ENCODE measurements at regions not wholly inside any gene's neighbourhood (a gene's known extent, or its start where the extent isn't known, plus 50 kb on each side); places are given as distances from the start of the nearest gene placed in this dataset.

DNA sequence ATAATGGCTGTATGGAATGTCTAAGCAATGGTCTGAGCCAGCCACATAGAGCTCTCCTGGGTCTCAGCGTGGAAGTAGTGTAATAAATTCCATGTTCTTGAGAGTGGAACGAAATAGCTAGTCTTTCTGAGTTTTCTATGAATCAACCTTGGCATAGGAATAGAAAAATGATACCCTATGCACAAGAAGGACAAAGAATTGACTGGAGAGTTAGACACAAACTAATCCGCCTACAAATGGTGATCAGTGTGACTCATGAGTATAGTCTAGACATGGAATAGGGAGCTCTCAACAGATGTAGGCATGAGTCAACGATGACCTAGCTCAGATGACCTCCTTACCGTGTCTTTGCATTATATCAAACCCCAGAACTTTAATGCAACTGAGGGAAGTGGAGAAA is 256.8 kb upstream of the GRIN3A start:
- DNase-seq (ENCODE audit: low spot score), result no peak
- Histone ChIP-seq H3K9ac (ENCODE audit: low read depth, low read length, poor library complexity) (no peak overlapping the region), H3K14ac (ENCODE audit: low read length) (no peak overlapping the region), H4K91ac (ENCODE audit: low read depth, low read length, poor library complexity) (no peak overlapping the region), H3K18ac (ENCODE audit: low read length) (no peak overlapping the region), H3K36me3 (replicated peaks in 1 of 2; ENCODE audit: control insufficient read depth in 2 of 2, insufficient read depth in 2 of 2, low read length in 2 of 2) (no peaks in the 10 kb centered on the region), H2AK5ac (ENCODE audit: low read depth, low read length) (no peak overlapping the region), H3K9me3 (replicated peaks in 1 of 2; ENCODE audit: control insufficient read depth in 2 of 2, insufficient read depth in 1 of 2, low read depth in 1 of 2, low read length in 2 of 2) (no peaks in the 10 kb centered on the region), H2BK120ac (ENCODE audit: low read depth, low read length) (no peak overlapping the region), H2BK12ac (ENCODE audit: low read length) (no peak overlapping the region), H3K23ac (ENCODE audit: low read depth, low read length, poor library complexity) (no peak overlapping the region), H3K4ac (ENCODE audit: low read length) (no peak overlapping the region), H2BK5ac (ENCODE audit: low read length) (no peak overlapping the region), H3K27ac (replicated peaks; ENCODE audit: low read length) (no peak overlapping the region), H2AFZ (ENCODE audit: low read length) (no peak overlapping the region), H3K4me3 (ENCODE audit: low read length in 2 of 2) (no peak overlapping the region), H3K4me1 (ENCODE audit: control insufficient read depth in 2 of 2, insufficient read depth in 1 of 2, low read depth in 1 of 2, low read length in 2 of 2) (peaks cover 0 to 2% of the 10 kb centered on the region in 2 donors), H2BK15ac (ENCODE audit: low read length) (no peak overlapping the region), H4K8ac (ENCODE audit: low read depth, low read length) (no peak overlapping the region), H3K79me1 (ENCODE audit: low read depth, low read length) (no peaks in the 10 kb centered on the region), H3K27me3 (ENCODE audit: control insufficient read depth in 3 of 3, insufficient read depth in 3 of 3, low read depth in 1 of 3, low read length in 3 of 3) (no peaks in the 10 kb centered on the region), H3K4me2 (ENCODE audit: insufficient read depth, low read length, poor library complexity, severe bottlenecking) (no peak overlapping the region)
- no CpG with 5 or more reads among the region's 5 CpGs for WGBS, 2 donors (ENCODE audit: extremely low coverage in 2 of 2, insufficient read length in 2 of 2, insufficient replicate concordance in 1 of 2)

DNA sequence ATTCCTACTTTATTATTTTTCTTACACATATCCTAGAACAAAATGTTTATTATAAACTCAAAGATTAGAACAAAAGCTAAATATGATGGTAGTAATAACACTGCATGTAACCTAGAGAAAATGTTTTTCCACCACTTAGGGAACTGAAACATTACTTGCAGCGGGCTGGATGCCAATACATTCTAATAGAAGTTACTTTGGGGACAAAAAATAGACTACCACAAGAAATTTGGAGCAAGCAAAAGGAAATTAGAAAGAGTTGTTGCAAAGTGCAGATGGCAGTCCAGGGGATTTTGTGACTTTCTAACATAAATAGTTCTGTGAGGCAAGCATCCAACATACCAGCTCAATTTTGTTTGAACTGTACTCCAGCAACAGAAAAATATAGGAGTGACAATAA is 255.3 kb upstream of the GRIN3A start:
- H2BK5ac ChIP-seq (ENCODE audit: low read length), result no peak overlapping the region
- H2BK12ac ChIP-seq (ENCODE audit: low read length), result no peak overlapping the region
- no peak overlapping the region for H3K14ac ChIP-seq (ENCODE audit: low read length)
- no peaks in the 10 kb centered on the region for H3K9me3 ChIP-seq (replicated peaks in 1 of 2; ENCODE audit: control insufficient read depth in 2 of 2, insufficient read depth in 1 of 2, low read depth in 1 of 2, low read length in 2 of 2)
- no peak overlapping the region for H2BK15ac ChIP-seq (ENCODE audit: low read length)
- H2AFZ ChIP-seq (ENCODE audit: low read length), result no peak overlapping the region
- no peak overlapping the region for H3K27ac ChIP-seq (replicated peaks; ENCODE audit: low read length)
- no peaks in the 10 kb centered on the region for H3K36me3 ChIP-seq (replicated peaks in 1 of 2; ENCODE audit: control insufficient read depth in 2 of 2, insufficient read depth in 2 of 2, low read length in 2 of 2)
- H3K4me3 ChIP-seq (ENCODE audit: low read length in 2 of 2), result no peak overlapping the region
- H2AK5ac ChIP-seq (ENCODE audit: low read depth, low read length), result no peak overlapping the region
- no peak overlapping the region for H3K4ac ChIP-seq (ENCODE audit: low read length)
- no CpG with 5 or more reads among the region's 1 CpG for WGBS, 2 donors (ENCODE audit: extremely low coverage in 2 of 2, insufficient read length in 2 of 2, insufficient replicate concordance in 1 of 2)
- no peaks in the 10 kb centered on the region for H3K27me3 ChIP-seq (ENCODE audit: control insufficient read depth in 3 of 3, insufficient read depth in 3 of 3, low read depth in 1 of 3, low read length in 3 of 3)
- H3K79me1 ChIP-seq (ENCODE audit: low read depth, low read length), result no peaks in the 10 kb centered on the region
- no peaks in the 10 kb centered on the region for H3K4me1 ChIP-seq (ENCODE audit: control insufficient read depth in 2 of 2, insufficient read depth in 1 of 2, low read depth in 1 of 2, low read length in 2 of 2)
- H3K18ac ChIP-seq (ENCODE audit: low read length), result no peak overlapping the region
- H2BK120ac ChIP-seq (ENCODE audit: low read depth, low read length), result no peak overlapping the region
- no peak overlapping the region for H3K4me2 ChIP-seq (ENCODE audit: insufficient read depth, low read length, poor library complexity, severe bottlenecking)
- no peak overlapping the region for H4K91ac ChIP-seq (ENCODE audit: low read depth, low read length, poor library complexity)
- no peak overlapping the region for H4K8ac ChIP-seq (ENCODE audit: low read depth, low read length)
- no peak overlapping the region for H3K23ac ChIP-seq (ENCODE audit: low read depth, low read length, poor library complexity)
- no peak overlapping the region for H3K9ac ChIP-seq (ENCODE audit: low read depth, low read length, poor library complexity)
- DNase-seq (ENCODE audit: low spot score), result no peak

- no peak overlapping the region for H4K8ac ChIP-seq (ENCODE audit: low read depth, low read length)
- no peak overlapping the region for H3K14ac ChIP-seq (ENCODE audit: low read length)
- no peak overlapping the region for H3K27ac ChIP-seq (replicated peaks; ENCODE audit: low read length)
- no peak overlapping the region for H3K4me3 ChIP-seq (ENCODE audit: low read length in 2 of 2)
- no peaks in the 10 kb centered on the region for H3K4me1 ChIP-seq (ENCODE audit: control insufficient read depth in 2 of 2, insufficient read depth in 1 of 2, low read depth in 1 of 2, low read length in 2 of 2)
- H3K4me2 ChIP-seq (ENCODE audit: insufficient read depth, low read length, poor library complexity, severe bottlenecking), result no peak overlapping the region
- H3K18ac ChIP-seq (ENCODE audit: low read length), result no peak overlapping the region
- H4K91ac ChIP-seq (ENCODE audit: low read depth, low read length, poor library complexity), result no peak overlapping the region
- DNase-seq (ENCODE audit: low spot score), result no peak
- no peak overlapping the region for H2BK12ac ChIP-seq (ENCODE audit: low read length)
- H3K36me3 ChIP-seq (replicated peaks in 1 of 2; ENCODE audit: control insufficient read depth in 2 of 2, insufficient read depth in 2 of 2, low read length in 2 of 2), result no peaks in the 10 kb centered on the region
- no peak overlapping the region for H3K9ac ChIP-seq (ENCODE audit: low read depth, low read length, poor library complexity)
- no peaks in the 10 kb centered on the region for H3K27me3 ChIP-seq (ENCODE audit: control insufficient read depth in 3 of 3, insufficient read depth in 3 of 3, low read depth in 1 of 3, low read length in 3 of 3)
- no peak overlapping the region for H2BK15ac ChIP-seq (ENCODE audit: low read length)
- H2AFZ ChIP-seq (ENCODE audit: low read length), result no peak overlapping the region
- H3K79me1 ChIP-seq (ENCODE audit: low read depth, low read length), result no peaks in the 10 kb centered on the region
- no peak overlapping the region for H3K4ac ChIP-seq (ENCODE audit: low read length)
- no peak overlapping the region for H2BK5ac ChIP-seq (ENCODE audit: low read length)
- H3K23ac ChIP-seq (ENCODE audit: low read depth, low read length, poor library complexity), result no peak overlapping the region
- H2AK5ac ChIP-seq (ENCODE audit: low read depth, low read length), result no peak overlapping the region
- H3K9me3 ChIP-seq (replicated peaks in 1 of 2; ENCODE audit: control insufficient read depth in 2 of 2, insufficient read depth in 1 of 2, low read depth in 1 of 2, low read length in 2 of 2), result no peaks in the 10 kb centered on the region
- no peak overlapping the region for H2BK120ac ChIP-seq (ENCODE audit: low read depth, low read length)
These were observed 253.5 kb upstream of the GRIN3A start for GRCh38 chr9:101991926-101992325.

- H2AFZ ChIP-seq (ENCODE audit: low read length), result no peak overlapping the region
- no peak overlapping the region for H2BK12ac ChIP-seq (ENCODE audit: low read length)
- H2BK15ac ChIP-seq (ENCODE audit: low read length), result no peak overlapping the region
- H4K91ac ChIP-seq (ENCODE audit: low read depth, low read length, poor library complexity), result no peak overlapping the region
- no peak overlapping the region for H3K18ac ChIP-seq (ENCODE audit: low read length)
- no peaks in the 10 kb centered on the region for H3K4me1 ChIP-seq (ENCODE audit: control insufficient read depth in 2 of 2, insufficient read depth in 1 of 2, low read depth in 1 of 2, low read length in 2 of 2)
- no peak overlapping the region for H3K23ac ChIP-seq (ENCODE audit: low read depth, low read length, poor library complexity)
- DNase-seq (ENCODE audit: low spot score), result no peak
- H4K8ac ChIP-seq (ENCODE audit: low read depth, low read length), result no peak overlapping the region
- H3K27ac ChIP-seq (replicated peaks; ENCODE audit: low read length), result no peak overlapping the region
- no CpG with 5 or more reads among the region's 2 CpGs for WGBS, 2 donors (ENCODE audit: extremely low coverage in 2 of 2, insufficient read length in 2 of 2, insufficient replicate concordance in 1 of 2)
- H2BK5ac ChIP-seq (ENCODE audit: low read length), result no peak overlapping the region
- H3K9me3 ChIP-seq (replicated peaks in 1 of 2; ENCODE audit: control insufficient read depth in 2 of 2, insufficient read depth in 1 of 2, low read depth in 1 of 2, low read length in 2 of 2), result no peaks in the 10 kb centered on the region
- H3K4me2 ChIP-seq (ENCODE audit: insufficient read depth, low read length, poor library complexity, severe bottlenecking), result no peak overlapping the region
- H3K36me3 ChIP-seq (replicated peaks in 1 of 2; ENCODE audit: control insufficient read depth in 2 of 2, insufficient read depth in 2 of 2, low read length in 2 of 2), result no peaks in the 10 kb centered on the region
- H3K4ac ChIP-seq (ENCODE audit: low read length), result no peak overlapping the region
- no peak overlapping the region for H2AK5ac ChIP-seq (ENCODE audit: low read depth, low read length)
- no peaks in the 10 kb centered on the region for H3K27me3 ChIP-seq (ENCODE audit: control insufficient read depth in 3 of 3, insufficient read depth in 3 of 3, low read depth in 1 of 3, low read length in 3 of 3)
- H3K79me1 ChIP-seq (ENCODE audit: low read depth, low read length), result no peaks in the 10 kb centered on the region
- H3K9ac ChIP-seq (ENCODE audit: low read depth, low read length, poor library complexity), result no peak overlapping the region
- H3K4me3 ChIP-seq (ENCODE audit: low read length in 2 of 2), result no peak overlapping the region
- H2BK120ac ChIP-seq (ENCODE audit: low read depth, low read length), result no peak overlapping the region
- no peak overlapping the region for H3K14ac ChIP-seq (ENCODE audit: low read length)
These were observed 239.3 kb upstream of the GRIN3A start for GRCh38 chr9:101977614-101978210.

All from neuronal stem cell (in vitro differentiated cells).